HK-2 (cell line): ENCODE measurements at regions not wholly inside any gene's neighbourhood (a gene's known extent, or its start where the extent isn't known, plus 50 kb on each side); places are given as distances from the start of the nearest gene placed in this dataset.
"Not testable (repeated sequence)": the region's sequence is repeated elsewhere in the genome, so short reads cannot be mapped to it uniquely, and the experiment has no call there.

Experiments
- DNase-seq: peaks from one replicate; pipeline ENCODE4 v3.0.0-alpha.2; 2018; ENCODE audit not compliant: unreplicated experiment

DNA sequence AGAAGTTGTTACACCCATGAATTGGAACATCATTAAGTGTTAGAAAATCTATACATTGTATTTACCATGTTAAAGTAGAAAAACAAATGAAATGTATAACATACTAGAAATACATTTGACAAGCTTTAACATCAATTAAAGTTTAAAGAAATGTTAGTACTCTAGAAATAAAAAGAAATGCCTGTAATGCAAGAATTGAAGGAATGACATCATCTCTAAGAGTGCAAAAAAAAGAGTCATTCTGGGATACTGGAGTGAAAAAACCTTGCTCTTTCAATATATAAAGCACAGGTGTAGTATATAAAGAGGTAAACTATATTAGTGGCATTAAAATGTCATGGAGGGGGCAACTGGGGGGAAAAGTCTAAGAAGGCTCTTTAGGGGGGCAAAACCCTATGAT lies 210.8 kb upstream of the PLD5 start:
- no peak for DNase-seq

DNA sequence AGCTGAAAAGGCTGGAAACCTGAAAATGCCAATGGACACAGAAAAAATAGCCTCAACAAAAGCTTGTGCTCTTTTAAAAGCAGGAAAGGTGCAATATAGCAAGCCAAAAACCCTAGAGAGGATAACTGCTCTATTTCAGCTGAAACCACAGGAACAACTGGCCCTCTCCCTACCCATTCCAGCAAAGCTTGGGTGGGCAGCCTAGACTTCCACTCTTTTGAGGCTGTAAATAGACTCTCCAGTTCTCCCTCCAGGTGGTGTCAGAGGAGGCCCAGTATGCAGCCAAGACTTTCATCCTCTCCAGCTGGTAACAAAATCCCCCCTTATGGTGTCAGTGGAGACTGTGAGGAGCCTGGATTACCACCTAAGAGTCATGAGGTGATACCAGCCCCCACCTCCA lies 206.9 kb upstream of the PLD5 start:
- DNase-seq, result no peak

DNA sequence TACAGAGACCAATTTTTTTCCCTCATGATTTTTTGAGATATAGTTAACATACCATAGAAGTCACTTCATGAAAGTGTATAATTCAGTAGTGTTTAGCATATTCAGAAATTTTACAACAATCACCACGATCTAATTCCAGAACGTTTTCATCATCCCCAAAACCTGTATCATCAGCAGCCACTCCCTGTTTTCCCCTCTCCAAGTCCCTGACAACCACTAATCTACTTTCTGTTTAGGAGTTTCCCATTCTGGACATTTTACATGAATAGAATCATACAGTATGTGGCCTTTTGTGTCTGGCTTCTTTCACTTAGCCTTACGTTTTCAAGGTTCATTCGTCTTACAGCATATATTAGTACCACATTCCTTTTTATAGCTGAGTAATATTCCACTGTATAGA lies 204.2 kb upstream of the PLD5 start:
- DNase-seq, result no peak

DNA sequence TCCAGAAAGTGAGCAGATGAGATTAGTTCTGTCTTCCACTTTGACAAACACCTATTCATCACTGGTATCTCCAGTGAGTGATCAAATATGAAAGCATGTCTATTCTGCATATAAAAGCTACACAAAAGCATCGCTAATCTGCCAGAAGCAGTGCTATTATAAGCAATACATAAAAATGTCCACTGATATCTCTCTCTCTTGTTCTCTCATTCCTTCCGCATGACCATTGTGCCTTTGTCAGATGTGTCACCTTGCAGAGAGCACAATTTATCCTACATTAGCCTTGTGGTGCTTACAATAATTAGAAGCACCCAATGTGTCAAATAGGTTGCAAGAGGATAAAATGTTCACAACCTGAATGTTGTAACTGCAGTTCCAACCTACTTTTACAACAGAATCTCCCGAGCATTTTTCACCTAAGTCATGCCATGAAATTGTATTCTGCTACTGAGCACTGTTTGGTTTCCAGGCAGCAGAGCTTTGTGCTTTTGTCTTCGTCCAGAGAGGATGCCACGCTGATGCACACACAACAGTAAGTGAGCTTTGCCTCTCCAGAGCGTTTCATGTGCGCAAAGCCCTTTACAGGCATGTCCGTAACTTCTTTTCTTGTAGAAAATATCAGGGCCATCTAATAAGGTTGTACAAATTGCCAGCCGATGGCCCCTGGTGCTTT lies 198.7 kb upstream of the PLD5 start:
- no peak for DNase-seq

DNA sequence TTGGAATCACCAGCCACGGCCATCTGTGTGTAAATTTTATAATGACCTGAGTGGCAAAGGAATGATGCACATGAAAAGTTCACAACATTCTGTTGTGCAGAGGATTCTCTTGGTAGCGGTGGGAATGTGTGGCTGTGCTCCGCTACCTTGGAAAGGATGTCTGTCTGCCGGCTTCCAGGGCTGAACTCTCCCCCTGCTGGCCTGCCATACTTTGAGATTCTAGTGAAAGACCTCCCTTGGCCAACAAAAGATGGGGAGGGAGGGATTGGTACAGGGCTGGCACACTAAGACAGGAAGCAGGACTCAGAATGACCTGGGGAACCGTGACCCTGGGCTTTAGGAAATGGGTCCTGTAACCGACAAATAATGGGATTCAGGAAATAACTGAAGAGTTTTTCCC lies 194.5 kb upstream of the PLD5 start:
- DNase-seq, result no peak

DNA sequence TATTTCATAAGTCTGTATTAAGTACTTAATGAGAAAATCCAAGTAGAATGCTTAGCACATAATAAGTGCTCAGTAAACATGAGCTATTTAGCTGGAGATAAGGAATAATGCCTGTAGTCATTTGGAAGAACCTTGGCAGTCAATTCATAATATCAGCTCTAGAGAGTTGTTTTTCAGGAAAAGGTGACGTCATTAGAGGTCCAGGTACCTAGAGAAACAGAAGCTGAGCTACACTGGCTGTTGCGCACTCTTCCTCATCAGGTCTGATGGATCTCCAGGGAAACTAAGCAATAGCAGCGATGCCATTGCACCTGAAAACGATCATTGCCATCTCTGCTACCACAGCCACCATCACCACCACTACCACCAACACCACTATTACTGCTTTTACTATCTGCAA lies 187.8 kb upstream of the PLD5 start:
- DNase-seq, result no peak

DNA sequence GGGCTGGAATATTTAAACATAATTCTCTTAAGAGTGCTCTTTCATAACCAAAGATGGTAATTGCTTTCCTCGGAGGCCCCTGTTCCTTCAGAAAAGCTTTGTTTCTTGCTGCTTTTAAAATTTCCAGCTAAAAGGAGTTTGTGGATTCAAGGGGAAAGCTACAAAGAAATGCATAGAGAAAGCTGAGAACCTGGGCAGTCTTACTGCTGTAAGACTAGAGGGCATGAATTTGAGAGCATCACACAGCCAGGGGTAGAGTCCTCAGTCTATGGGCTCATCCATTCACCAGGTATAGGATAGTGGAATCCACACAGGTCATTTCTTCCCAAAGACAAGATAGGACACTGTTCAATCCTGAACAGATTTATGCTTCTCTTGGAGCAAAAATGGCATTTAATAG lies 186.3 kb upstream of the PLD5 start:
- no peak for DNase-seq

DNA sequence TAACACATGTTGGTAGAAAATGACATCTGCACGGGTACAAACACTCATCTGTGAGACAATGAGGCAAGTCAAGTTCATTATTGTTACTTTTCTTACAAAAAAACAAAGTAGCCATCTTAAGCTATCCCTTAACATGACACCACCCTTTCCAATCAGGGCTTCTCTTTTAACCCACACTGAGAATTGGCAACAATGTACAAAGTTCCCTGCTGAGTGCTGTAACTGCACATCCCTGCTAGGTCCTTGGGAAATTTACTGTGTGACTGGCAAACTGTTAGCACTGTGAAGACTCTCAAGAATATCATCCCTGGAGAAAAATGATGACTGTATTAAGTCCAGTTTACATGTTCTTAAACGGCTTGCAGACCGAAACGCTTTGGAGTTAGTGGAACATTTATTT lies 185.8 kb upstream of the PLD5 start:
- DNase-seq, result no peak

DNA sequence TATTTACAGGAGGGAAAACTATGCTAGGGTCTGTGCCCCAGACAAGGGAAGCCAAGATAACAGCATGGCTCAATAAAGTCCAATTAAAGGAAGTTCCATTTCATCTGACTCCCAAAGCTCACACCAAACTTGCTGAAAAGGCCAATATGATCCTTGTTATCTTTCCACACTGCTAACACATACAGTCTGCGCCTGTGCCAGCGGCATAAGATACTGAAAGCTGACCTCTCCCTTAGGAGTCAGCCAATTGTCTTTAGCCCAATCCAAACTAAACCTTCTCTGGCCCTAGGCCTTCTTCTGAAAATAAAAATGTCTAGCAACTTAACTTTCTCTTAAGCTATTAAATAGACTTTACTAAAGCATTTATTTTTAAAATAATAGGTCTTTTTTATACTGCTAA lies 179.0 kb upstream of the PLD5 start:
- DNase-seq, result no peak

DNA sequence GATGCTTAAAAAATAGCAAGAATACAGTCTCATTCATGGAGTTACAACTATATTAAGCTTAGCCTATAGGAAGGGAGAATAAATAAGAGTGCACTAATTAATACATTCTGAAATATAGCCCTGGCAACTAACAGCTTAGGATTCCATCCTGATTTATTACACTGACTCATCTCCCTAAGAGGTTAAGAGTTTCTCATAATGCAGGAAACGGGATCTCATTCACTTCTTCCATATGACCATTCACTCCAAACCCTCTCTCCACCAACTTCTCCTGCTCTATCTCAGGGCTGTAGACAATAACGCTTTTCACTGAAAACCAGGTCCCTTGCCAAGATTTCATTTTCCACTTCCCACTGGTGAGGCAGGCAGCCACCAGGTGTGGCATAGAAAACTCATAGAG lies 168.5 kb upstream of the PLD5 start:
- DNase-seq, result no peak

DNA sequence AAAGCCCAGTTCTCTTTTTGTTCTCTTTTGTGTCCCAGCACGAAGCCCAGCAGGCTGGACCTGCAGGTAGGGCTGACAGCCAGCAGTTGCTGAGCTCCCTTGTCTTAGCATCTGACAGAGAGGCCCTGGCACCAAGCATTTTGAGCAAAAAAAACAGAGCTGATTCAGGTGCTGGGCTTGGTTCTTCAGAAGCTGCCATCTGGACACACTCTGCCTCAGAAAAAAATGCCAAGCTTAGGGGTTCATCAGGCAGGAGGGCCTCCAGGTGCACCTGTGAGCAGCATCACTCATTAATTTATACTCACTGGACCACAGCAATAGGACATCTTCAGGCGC lies 167.1 kb upstream of the PLD5 start:
- no peak for DNase-seq

DNA sequence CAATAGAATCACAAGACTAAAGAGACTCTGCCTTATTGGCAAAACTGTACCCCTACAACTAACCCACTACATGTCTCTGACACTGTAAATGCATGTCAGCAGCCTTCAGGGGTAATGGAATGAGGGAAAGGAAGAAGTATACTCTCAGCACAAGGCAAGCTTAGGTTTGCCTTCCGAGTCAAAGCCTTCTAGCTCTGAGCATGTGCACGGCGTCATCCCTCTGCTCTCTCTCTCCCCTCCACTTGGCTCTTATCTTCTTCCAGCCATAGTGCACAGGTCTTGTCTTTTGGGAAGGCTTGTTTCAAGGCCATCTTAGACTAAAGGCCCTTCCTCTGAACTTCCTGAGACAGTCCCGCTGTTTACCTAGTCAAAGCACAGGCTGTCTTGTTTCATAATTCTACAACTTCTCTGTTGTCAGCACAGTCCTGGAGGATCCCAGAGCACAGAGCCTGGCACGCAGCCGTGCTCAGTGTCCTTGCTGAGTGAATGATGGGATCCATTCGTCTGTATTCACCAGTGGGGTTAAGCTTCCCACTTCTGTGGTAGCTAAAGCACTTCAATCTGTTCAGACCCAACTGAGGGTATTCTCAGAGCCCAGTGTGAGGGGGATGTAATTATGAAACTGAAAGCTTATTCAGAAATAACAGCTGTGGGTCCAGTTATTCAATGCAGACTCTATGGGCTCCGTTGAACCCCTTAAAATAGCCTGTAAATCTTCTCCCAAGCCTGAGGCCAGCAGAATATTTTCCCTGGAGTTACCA lies 166.5 kb upstream of the PLD5 start:
- DNase-seq, result no peak

DNA sequence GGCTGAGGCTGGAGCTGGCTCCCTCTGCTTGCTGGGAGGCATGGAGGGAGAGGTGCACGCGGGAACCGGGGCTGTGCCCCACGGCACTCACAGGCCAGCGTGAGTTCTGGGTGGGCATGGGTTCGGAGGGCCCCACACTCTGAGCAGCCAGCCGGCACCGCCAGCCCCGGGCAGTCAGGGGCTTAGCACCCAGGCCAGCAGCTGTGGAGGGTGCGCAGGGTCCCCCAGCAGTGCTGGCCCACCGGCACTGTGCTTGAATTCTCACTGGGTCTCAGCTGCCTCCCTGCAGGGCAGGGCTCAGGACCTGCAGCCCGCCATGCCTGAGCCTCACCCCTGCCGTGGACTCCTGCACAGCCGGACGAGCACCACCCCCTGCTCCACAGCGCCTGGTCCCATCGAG lies 164.9 kb upstream of the PLD5 start:
- no peak for DNase-seq

DNA sequence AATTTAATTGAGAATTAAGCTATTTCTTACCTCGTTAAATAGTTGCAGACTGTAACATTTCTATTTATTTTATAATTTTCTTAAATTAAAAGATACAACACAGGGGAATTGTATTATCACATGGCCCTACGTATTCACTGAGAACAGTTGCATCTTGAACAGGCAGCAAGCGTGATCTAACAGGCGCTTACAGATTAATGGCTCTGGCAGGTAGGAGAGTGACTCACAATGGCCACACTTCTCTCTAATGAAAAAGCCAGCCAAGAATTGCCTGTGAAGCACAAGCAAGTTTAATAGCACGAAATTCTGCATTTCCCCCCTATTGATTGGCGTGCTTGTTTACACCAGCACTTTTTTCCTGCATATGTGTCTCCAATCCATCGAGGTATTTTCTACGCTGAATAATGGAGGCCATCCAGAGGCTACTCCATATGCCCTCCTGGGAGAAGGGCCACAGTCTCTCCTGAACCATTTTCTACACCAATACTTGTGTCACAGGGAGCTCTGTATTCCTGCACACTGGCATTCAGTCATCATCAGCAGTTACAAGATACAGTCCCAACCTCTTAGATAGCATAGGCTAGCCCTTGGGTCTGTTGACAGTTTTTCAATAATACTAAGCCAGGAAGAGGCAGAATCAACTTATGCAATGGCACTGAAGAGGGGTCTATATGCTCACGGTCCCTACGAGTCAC lies 150.6 kb upstream of the PLD5 start:
- DNase-seq, result no peak

DNA sequence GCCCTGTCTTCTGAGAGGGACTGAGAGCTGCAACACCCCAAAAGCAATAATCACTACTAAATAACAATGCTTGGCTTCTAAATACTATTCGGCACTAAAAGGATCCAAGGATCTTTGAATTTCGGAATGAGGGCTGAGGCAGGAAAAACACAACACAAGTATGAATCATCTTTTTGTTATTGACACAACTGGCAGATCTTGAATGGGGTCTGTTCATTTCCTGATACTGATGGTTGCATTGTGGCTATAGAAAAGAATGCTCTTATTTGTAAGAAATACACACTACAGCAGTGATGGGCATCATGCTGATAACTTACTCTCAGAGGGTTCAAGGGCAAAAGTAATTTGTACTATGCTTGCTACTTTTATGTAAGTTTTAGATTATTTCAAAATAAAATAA lies 149.2 kb upstream of the PLD5 start:
- no peak for DNase-seq

DNA sequence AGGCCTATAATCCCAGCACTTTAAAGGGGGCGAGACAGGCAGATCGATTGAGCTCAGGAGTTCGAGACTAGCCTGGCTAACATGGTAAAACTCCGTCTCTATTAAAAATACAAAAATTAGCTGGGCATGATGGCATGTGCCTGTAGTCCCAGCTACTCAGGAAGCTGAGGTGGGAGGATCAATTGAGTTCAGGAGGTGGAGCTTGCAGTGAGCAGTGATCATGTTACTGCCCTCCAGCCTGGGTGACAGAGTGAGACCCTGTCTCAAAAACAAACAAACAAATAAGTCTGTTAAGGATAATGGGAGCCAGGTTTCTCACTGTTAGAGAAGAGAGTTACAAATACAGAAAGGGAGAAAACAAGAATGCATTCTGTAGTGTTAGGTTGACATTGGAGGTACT lies 148.7 kb upstream of the PLD5 start:
- not testable (repeated sequence) for DNase-seq

DNA sequence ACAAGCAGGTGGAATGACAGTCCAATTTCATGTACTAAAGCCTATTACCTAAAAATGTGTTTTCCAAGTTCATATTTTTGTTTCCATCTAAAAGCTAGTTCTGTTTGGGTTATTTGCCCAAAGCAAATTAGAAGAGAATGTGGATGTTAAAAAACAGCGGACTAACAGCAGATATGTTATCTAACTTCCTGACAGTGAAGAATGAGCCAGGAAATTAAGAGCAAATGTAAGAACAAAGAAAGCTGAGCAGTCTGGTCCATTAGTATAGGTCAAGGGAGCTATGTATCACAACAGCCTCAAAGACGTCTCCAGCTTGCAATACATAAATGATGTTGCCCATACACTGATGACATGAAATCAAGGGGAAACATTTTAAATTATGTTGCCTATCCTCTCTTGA lies 145.5 kb upstream of the PLD5 start:
- DNase-seq, result no peak

DNA sequence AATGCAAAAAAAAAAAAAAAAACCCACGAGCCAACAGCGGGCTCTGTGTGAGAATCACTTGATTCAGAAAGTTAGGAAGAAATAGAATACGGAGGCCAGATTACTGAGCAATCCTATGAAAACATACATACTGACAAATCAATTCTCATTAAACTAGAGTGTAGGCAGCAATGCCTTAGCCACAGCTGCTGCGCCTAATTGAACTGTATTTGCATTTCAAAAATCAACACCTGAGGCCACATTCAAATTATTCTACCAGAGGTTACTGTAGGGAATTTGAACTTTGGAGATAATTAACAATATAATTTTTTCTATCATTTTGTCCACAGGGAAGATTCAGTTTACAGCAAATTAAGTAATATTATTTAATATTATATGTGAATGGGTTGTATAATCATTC lies 138.4 kb upstream of the PLD5 start:
- no peak for DNase-seq

DNA sequence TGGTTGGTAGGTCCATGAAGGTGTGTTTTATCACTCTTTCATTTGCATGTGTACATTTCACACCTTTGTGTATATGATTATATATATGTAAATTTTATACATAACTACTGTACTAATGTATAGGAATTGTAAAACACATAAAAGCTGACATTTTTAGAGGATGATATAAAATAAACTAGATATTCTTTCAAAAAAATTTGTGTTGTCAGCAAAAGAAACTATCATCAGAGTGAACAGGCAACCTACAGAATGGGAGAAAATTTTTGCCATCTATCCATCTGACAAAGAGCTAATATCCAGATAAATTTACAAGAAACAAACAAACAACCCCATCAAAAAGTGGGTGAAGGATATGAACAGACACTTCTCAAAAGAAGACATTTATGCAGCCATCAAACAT lies 129.3 kb upstream of the PLD5 start:
- not testable (repeated sequence) for DNase-seq

DNA sequence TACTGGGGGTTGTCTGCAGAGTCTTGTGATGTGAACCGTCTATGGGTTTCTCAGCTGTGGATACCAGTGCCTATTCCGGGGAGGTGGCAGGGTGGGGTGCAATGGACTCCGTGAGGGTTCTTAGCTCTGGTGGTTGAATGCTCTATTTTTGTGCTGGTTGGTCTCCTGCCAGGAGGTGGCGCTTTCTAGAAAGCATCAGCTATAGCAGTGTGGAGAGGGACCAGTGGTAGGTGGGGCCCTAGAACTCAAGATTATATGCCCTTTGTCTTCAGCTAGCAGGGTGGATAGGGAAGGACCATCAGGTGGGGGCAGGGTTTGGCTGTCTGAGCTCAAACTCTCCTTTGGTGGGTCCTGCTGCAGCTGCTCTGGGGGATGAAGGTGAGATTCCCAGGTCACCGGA lies 127.3 kb upstream of the PLD5 start:
- peak; percentile 6 for DNase-seq

DNA sequence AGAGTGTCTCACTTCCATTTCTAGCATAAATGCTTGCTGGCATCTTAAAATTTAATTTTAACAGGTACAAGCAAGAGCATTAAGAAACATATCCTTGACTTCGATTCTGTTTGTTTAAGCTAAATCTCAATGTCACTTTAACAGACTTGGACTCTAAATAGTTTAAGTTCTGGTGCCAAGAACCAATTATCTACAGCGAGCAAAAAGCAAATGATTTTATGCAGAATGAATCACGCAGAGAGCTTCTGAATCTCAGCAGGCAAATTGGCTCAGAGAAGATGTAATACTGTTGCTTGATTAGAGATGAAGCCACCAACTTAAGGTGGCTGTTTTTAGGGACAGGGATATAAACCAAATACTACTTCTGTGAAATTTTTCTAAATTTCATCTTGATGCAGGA lies 117.0 kb upstream of the PLD5 start:
- DNase-seq, result no peak

DNA sequence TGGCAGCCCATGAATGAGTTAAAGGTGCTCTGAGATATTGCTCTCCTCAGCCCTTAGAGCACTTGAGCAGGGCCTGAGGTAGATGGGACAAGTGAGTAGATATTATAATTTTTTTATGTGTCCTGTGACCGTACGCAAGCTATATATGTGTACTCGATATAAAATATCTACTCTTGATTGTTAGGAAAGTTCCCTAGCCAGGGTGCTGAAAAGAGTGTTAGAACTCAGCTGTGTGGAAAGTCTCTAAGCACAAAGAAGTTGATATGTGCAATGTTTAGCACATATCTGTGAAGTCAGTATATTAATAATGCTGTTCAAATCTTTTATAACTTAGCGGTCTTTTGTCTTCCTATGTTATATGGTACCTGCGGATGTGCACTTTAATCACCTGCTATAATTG lies 114.6 kb upstream of the PLD5 start:
- no peak for DNase-seq

DNA sequence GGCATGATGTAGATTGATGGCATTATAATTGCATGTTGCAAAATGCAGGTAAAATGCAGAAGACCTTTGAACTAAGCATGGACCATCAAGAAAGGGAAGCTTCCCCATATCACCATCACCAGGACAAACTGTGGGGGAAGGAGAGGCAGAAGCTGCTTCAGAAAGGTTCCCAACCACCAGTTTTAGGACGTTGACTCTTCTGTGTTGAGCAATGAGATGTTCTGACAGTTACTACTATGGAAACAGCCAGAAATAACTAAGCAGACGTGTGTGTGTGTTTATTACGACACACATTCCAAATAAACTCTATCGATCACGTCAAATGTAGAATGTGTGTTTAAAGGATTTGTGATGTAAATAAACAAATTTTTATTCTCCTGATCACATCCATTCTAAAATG lies 110.2 kb upstream of the PLD5 start:
- no peak for DNase-seq
